AG04449 (cell line): ENCODE measurements at regions not wholly inside any gene's neighbourhood (a gene's known extent, or its start where the extent isn't known, plus 50 kb on each side); places are given as distances from the start of the nearest gene placed in this dataset.
A peak's percentile ranks its signal among the peaks of the same experiment; 100 is the strongest.

Experiments used
- CTCF ChIA-PET: fragments of 350-600 bp; formaldehyde crosslinking; extraction: SDS; loops from one replicate; lab custom pipeline; 2021; ENCODE audit warnings: antibody characterized with exemption; lab: Yijun Ruan, JAX
- POLR2A ChIA-PET: fragments of 400-600, 350-600 bp; formaldehyde crosslinking; extraction: SDS; loops from one replicate; lab custom pipeline; 2020; ENCODE audit warnings: antibody characterized with exemption, inconsistent platforms; lab: Yijun Ruan, JAX
- DNase-seq: peaks from one replicate; pipeline ENCODE4 v3.0.0-alpha.2; 2010; ENCODE audit warnings: low read depth, low spot score
- H3K4me3 ChIP-seq: 2 replicates; pipeline ENCODE4 v1.5.1; 2011; ENCODE audit warnings: low read depth, mild to moderate bottlenecking, control low read depth, low read length
- TF ChIP-seq, protein P1 (sequence below): IDR thresholded peaks from one replicate; pipeline ENCODE4 v1.5.1; 2011; ENCODE audit warnings: mild to moderate bottlenecking, moderate library complexity, low read length, control low read depth, inconsistent platforms; ENCODE audit not compliant: insufficient read depth; ENCODE audit errors: missing control alignments

DNA sequence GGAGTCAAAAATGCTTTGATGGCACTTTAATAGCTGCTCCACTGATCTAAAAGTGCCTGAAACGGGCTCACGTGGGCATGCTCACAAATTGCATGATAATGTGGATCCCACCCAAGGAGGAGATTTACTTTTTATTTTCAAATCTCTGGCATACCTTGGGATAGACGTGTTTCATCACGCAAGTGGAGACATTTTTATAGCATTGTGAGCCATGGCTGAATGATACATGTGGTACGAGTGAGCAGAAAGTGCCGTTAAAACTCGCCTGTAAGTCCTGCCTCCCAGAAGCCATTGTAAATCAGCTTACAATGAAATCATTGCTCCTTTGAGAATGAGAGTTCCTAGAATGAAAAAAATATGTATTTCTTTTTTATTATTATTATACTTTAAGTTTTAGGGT is 514.7 kb downstream of the MAT2B start:
- TF ChIP-seq, protein P1, sequence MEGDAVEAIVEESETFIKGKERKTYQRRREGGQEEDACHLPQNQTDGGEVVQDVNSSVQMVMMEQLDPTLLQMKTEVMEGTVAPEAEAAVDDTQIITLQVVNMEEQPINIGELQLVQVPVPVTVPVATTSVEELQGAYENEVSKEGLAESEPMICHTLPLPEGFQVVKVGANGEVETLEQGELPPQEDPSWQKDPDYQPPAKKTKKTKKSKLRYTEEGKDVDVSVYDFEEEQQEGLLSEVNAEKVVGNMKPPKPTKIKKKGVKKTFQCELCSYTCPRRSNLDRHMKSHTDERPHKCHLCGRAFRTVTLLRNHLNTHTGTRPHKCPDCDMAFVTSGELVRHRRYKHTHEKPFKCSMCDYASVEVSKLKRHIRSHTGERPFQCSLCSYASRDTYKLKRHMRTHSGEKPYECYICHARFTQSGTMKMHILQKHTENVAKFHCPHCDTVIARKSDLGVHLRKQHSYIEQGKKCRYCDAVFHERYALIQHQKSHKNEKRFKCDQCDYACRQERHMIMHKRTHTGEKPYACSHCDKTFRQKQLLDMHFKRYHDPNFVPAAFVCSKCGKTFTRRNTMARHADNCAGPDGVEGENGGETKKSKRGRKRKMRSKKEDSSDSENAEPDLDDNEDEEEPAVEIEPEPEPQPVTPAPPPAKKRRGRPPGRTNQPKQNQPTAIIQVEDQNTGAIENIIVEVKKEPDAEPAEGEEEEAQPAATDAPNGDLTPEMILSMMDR: no peak
- ChIA-PET POLR2A (no interaction called here), CTCF (interaction anchor here (0.6 to 1.0 kb wide), 3 partner anchors 11 to 484 kb away, joined by 3 to 4 read pairs (median 3); no protein-coding TSS in a partner anchor)
- DNase-seq: no peak
- H3K4me3 ChIP-seq: no peak overlapping the region

DNA sequence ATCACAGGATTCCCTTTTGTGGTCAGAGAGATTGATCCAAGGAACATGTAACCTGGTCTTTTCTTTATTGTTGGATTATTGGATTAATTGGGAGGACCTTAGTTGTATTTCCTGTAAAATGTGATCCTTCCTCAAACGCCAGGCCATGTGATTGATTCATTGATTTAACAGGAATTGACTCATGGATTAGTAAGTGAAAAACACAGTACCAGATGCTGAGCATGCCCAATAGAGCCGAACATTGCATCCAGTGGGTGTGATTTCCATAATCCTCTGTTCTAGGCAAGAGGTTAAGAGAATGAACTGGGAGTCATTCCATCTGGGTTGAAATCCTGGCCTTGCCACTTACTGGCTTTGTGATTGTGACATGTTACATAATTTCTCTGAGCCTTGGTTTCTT is 522.3 kb downstream of the MAT2B start:
- no peak overlapping the region for H3K4me3 ChIP-seq
- DNase-seq: no peak
- ChIA-PET CTCF (no interaction called here), POLR2A (no interaction called here)
- TF ChIP-seq, protein P1: no peak

DNA sequence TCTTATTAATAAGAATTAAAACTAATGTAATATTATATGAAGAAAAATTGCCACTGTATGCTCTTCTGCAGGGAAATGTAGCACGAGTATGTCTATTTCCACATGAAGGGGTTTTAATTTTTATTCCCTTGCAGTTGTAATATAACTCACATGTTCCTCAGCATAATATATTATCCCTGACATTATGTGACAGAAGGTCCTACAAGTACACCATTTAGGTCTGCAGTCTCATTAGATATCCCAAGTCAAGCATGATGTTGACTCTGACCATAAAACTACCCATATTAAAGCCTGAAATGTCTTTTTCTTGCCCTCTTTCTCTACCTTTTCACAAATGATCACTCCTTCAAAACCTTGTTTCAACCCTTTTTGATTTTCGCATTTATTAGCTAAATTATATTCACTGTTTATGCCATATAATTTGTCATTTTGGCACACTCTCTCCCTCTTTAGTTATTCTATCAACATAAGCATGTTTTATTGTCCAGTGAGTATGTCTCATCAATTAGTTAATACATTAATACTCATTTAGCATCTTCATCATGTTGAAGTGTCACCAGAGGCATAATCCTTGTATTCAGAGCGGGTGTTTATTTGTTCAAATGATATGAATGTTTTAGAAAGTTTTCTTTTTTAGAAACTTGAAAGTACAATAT is 532.8 kb downstream of the MAT2B start:
- H3K4me3 ChIP-seq: no peak overlapping the region
- TF ChIP-seq, protein P1: no peak
- ChIA-PET CTCF (no interaction called here), POLR2A (no interaction called here)
- DNase-seq: no peak

DNA sequence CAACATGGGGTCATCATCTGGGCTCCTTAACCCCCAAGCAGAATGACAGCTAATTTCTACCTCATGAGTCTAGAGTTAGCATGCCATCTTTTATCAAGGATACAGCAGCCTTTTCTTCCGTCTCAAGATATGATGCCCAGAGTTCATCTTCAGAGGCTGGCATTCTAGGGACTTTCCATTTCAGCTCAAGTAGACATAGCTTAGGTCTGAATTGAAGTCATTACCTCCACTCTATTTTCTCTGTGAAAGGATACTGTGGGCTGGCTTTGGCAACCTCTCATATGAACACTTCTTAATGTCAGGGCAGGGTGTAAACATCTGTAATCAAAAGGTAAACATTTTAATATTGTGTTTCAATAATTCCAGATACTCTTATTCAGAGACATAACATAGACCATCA is 535.7 kb downstream of the MAT2B start:
- DNase-seq: no peak
- TF ChIP-seq, protein P1: no peak
- H3K4me3 ChIP-seq: no peak overlapping the region
- ChIA-PET CTCF (interaction anchor here (0.9 to 1.3 kb wide), 2 partner anchors 346 to 462 kb away, joined by 3 to 5 read pairs; no protein-coding TSS in a partner anchor), POLR2A (no interaction called here)

DNA sequence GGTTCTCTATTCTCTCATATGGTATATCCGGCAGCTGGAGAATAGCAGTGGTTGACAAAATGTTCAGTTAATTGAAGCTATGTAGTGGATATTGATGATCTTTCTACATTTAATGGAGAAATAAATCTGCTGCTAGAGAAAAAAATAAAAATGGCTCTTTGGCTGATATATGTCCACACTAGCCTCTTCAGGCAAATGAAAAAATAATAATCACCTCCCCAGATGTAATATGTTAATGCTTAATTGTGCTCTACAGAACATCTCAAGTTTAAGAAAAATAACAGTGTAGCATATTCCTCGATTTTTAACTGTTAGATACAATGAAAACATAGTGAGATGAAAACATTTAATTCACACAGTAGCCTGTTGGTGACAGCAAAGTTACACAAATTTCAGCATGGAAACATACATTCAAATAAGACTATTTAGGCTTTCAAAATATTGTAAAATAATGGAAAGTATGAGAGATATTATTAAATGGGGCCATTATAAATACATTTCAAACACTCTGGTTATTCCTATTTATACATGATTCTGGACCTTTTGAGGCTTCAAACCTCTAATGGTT is 543.0 kb downstream of the MAT2B start:
- DNase-seq: no peak
- TF ChIP-seq, protein P1: no peak
- POLR2A ChIA-PET: no interaction called here
- H3K4me3 ChIP-seq: no peak overlapping the region
- CTCF ChIA-PET: interaction anchor here (0.6 to 1.6 kb wide), 6 partner anchors 20 to 476 kb away, joined by 3 to 10 read pairs (median 4); no protein-coding TSS in a partner anchor

DNA sequence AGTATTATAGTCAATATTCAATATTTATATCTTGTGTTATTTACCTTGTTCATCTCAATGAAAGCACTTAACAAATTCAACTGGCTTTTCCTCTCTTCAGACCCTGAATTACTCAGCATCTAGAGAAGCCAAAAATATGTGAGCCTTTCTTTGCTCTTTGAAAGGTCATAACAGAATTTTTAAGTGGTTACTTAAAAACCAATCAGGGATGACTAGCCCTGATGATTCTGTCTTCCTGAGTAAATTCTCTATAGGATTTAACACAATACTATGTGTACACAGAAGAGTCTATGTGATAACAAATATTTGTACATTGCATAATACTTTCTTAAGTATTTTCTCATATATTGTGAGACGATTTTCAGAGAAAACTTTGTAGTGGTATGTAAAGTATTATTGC is 546.3 kb downstream of the MAT2B start:
- TF ChIP-seq, protein P1: no peak
- peak; percentile 7 for DNase-seq
- no peak overlapping the region for H3K4me3 ChIP-seq
- CTCF ChIA-PET: interaction anchor here (1.4 to 2.2 kb wide), 2 partner anchors 355 to 452 kb away, joined by 3 to 8 read pairs; no protein-coding TSS in a partner anchor
- POLR2A ChIA-PET: no interaction called here
